ENCODE measurements at regions not wholly inside any gene's neighbourhood (a gene's known extent, or its start where the extent isn't known, plus 50 kb on each side); places are given as distances from the start of the nearest gene placed in this dataset.

DNA sequence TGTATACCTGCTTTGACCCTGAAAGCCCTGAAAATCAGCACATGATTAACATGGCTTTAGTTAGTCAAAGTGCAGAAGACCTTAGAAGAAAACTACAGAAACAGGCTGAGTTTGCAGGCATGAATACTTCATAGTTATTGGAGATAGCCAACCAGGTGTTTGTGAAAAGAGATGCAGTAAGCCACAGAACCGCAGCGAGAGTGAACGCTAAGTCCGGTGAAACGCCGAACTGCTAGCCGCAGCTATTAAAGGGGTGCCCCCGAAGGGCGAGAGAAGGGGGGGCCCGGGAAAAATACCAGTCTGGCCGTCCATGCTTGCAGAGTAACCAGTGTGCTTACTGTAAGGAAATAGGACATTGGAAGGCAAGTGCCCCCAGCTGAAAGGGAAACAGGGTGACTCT is 784.0 kb upstream of the TMEM132C start:
- no peak overlapping the region for H3K4me3 ChIP-seq
- no peaks in the 10 kb centered on the region for H3K9me3 ChIP-seq (ENCODE audit: low read depth)
- DNase-seq (ENCODE audit: low read depth in 1 of 2, low spot score in 1 of 2): no peak
- H3K27me3 ChIP-seq: no peaks in the 10 kb centered on the region
- no peak overlapping the region for H3K27ac ChIP-seq
- H3K36me3 ChIP-seq: no peaks in the 10 kb centered on the region
- no peaks in the 10 kb centered on the region for H3K4me1 ChIP-seq (ENCODE audit: low read depth)
- TF ChIP-seq CTCF (IDR thresholded peaks at IDR 0.05; ENCODE audit: low read depth, low read length): no peak

DNA sequence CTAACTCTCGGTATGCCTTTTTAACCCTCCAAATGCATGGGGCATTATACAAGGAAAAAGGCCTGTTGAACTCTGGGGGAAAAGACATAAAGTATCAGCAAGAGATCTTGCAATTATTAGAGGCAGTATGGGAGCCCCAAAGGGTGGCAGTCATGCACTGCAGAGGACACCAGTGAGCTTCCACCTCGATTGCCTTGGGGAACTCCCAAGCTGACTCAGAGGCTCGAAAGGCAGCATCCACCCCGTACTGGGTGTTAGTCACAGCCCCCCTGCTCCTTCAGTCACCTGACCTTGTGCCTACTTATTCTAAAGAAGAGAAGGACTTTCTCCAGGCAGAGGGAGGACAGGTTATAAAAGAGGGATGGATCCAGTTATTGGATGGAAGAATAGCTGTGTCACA is 781.4 kb upstream of the TMEM132C start:
- Histone ChIP-seq H3K9me3 (ENCODE audit: low read depth) (no peaks in the 10 kb centered on the region), H3K4me1 (ENCODE audit: low read depth) (no peaks in the 10 kb centered on the region), H3K27me3 (no peaks in the 10 kb centered on the region), H3K4me3 (no peak overlapping the region), H3K36me3 (no peaks in the 10 kb centered on the region), H3K27ac (no peak overlapping the region)
- no peak for TF ChIP-seq CTCF (IDR thresholded peaks at IDR 0.05; ENCODE audit: low read depth, low read length)
- DNase-seq (ENCODE audit: low read depth in 1 of 2, low spot score in 1 of 2): no peak

DNA sequence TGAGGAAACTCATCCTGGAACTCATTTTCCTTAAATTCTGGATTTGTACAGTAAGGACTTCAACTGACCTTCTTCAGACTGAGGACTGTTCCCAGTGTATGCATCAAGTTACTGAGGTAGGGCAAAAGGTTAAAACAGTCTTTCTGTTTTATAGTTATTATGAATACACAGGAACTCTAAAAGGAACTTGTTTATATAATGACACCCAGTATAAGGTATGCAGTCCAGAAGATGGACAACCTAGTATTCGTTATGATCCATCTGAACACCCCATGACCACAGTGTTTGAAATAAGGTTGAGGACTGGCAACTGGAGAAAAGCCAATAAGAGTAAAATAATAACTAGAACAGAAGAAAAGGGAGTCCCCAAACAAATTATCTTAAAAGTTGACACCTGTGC is 779.9 kb upstream of the TMEM132C start:
- Histone ChIP-seq H3K36me3 (no peaks in the 10 kb centered on the region), H3K4me1 (ENCODE audit: low read depth) (no peaks in the 10 kb centered on the region), H3K27ac (no peak overlapping the region), H3K4me3 (no peak overlapping the region), H3K9me3 (ENCODE audit: low read depth) (no peaks in the 10 kb centered on the region), H3K27me3 (no peaks in the 10 kb centered on the region)
- DNase-seq (ENCODE audit: low read depth in 1 of 2, low spot score in 1 of 2): no peak
- TF ChIP-seq CTCF (IDR thresholded peaks at IDR 0.05; ENCODE audit: low read depth, low read length): no peak

GRCh38 chr12:127489061-127489460 is 777.9 kb upstream of the TMEM132C start:
- H3K4me3 ChIP-seq: no peak overlapping the region
- no peaks in the 10 kb centered on the region for H3K36me3 ChIP-seq
- DNase-seq (ENCODE audit: low read depth in 1 of 2, low spot score in 1 of 2): no peak
- TF ChIP-seq CTCF (IDR thresholded peaks at IDR 0.05; ENCODE audit: low read depth, low read length): no peak
- H3K27ac ChIP-seq: no peak overlapping the region
- H3K9me3 ChIP-seq (ENCODE audit: low read depth): no peaks in the 10 kb centered on the region
- H3K27me3 ChIP-seq: no peaks in the 10 kb centered on the region
- H3K4me1 ChIP-seq (ENCODE audit: low read depth): no peaks in the 10 kb centered on the region

DNA sequence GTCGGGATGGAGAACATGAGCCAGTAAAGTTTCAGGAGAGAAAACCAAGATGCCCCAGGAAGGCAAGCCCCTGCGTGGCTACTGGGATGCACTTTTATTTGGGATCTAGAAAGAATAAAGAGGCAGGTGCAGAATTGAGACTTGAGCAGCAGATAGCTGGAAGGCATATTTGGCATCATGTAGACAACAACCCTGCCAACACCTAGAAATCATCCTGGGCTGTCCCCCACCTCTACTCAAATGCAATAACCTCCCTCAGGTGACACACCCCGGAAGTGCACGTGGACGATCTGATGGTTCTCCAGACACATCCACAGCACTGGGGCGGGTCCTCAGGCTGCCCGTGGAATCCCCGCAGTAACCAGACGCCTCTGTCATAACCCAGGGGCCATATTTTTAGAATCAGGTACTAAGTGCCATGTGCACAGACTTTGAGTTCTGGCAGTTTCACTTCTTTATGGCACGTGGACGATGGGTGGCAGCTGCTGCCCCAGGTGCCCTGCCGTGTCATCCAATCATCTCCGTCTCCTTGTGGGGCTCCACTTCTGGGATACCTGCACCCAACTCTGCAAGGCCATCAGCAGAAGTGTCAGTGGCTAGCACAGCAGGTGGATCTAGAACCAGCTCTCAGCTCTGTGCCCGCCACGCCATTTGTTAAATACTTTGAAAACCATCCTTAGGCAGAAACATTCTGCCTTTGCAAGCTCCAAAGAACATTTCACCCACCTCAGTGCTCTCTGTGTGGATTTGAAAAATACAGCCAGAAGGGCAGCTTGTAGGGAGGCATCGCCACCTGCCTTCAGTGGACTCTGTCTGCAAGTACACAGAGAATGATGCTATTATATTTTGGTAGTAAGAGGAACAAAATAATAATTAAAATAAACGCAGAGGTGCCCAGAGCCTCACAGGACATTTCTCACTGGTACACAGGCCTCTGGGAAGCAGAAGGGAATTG is 771.7 kb upstream of the TMEM132C start:
- Histone ChIP-seq H3K27me3 (no peaks in the 10 kb centered on the region), H3K9me3 (ENCODE audit: low read depth) (no peaks in the 10 kb centered on the region), H3K4me3 (no peak overlapping the region), H3K4me1 (ENCODE audit: low read depth) (no peaks in the 10 kb centered on the region), H3K36me3 (no peaks in the 10 kb centered on the region), H3K27ac (no peak overlapping the region)
- TF ChIP-seq CTCF (IDR thresholded peaks at IDR 0.05; ENCODE audit: low read depth, low read length): no peak
- no peak for DNase-seq (ENCODE audit: low read depth in 1 of 2, low spot score in 1 of 2)
